T-cell (primary cell): ENCODE measurements at regions not wholly inside any gene's neighbourhood (a gene's known extent, or its start where the extent isn't known, plus 50 kb on each side); places are given as distances from the start of the nearest gene placed in this dataset.

ENCODE experiments used
- ATAC-seq, 4 experiments: fragments of 200-7000 bp in 3 of 4; fragments of 150-1000 bp in 1 of 4; cut with Tn5 transposase; replicated peaks in 1 of 4; 1 replicate in 3 of 4; 2 replicates in 1 of 4; pipeline ENCODE4 v1.10.0; 2021; ENCODE audit warnings: moderate library complexity in 3 of 4, mild to moderate bottlenecking in 2 of 4, moderate number of reproducible peaks in 1 of 4
- CTCF ChIA-PET, 2 donors: fragments of 300-600 bp; sonication (Branson Sonifier 250); formaldehyde crosslinking; loops; one replicate each; lab custom pipeline; 2022; ENCODE audit warnings: antibody characterized with exemption in 2 of 2; lab: Charles Lee
- POLR2A ChIA-PET, 2 donors: fragments of 300-600 bp; sonication (Branson Sonifier 250); formaldehyde crosslinking; loops; one replicate each; lab custom pipeline; 2022; ENCODE audit warnings: antibody characterized with exemption in 2 of 2; lab: Charles Lee
- DNase-seq, 35 experiments: peaks; one replicate each; pipeline versions ENCODE4 v3.0.0 to v3.0.0-alpha.2; 2013 to 2023
- H3K27ac ChIP-seq: one replicate; pipeline ENCODE4 v1.5.1; 2013; ENCODE audit warnings: low read length
- H3K27me3 ChIP-seq, 2 experiments: replicated peaks in 1 of 2; 1 replicate in 1 of 2; 2 replicates in 1 of 2; pipeline versions ENCODE4 v1.6.1 to v1.7.0; 2013; ENCODE audit warnings: low read length in 1 of 2, mixed read lengths in 1 of 2; ENCODE audit not compliant: control insufficient read depth in 2 of 2, insufficient read depth in 2 of 2; ENCODE audit errors: extremely low read depth in 1 of 2
- H3K36me3 ChIP-seq, 2 donors: 1 replicate in 1 of 2; 2 replicates in 1 of 2; pipeline versions ENCODE4 v1.6.1 to v1.7.0; 2013; ENCODE audit warnings: low read length in 1 of 2; ENCODE audit not compliant: control insufficient read depth in 2 of 2, insufficient read depth in 1 of 2; ENCODE audit errors: extremely low read depth in 1 of 2
- H3K4me1 ChIP-seq, 2 experiments: 1 replicate in 1 of 2; 2 replicates in 1 of 2; pipeline versions ENCODE4 v1.6.1 to v1.7.0; 2013; ENCODE audit warnings: low read length in 2 of 2, mixed read lengths in 1 of 2; ENCODE audit not compliant: insufficient read depth in 2 of 2, control insufficient read depth in 1 of 2; ENCODE audit errors: extremely low read depth in 1 of 2
- H3K4me3 ChIP-seq, 2 donors: 1 replicate in 1 of 2; 2 replicates in 1 of 2; pipeline versions ENCODE4 v1.5.1 to v1.7.0; 2013; ENCODE audit warnings: mild to moderate bottlenecking in 2 of 2, low read length in 1 of 2, moderate library complexity in 1 of 2; ENCODE audit not compliant: control insufficient read depth in 1 of 2; ENCODE audit errors: extremely low read depth in 1 of 2
- H3K9me3 ChIP-seq: 2 replicates; pipeline ENCODE4 v1.7.0; 2013
- H3K27ac Mint-ChIP-seq, 2 donors: one replicate each; pipeline ENCODE4 v1.8.0; 2020 to 2021; ENCODE audit warnings: mild to moderate bottlenecking in 2 of 2, mixed read lengths in 2 of 2
- H3K27me3 Mint-ChIP-seq, 2 donors: one replicate each; pipeline ENCODE4 v1.8.0; 2021 to 2022; ENCODE audit warnings: mixed read lengths in 2 of 2
- H3K36me3 Mint-ChIP-seq: one replicate; pipeline ENCODE4 v1.8.0; 2021; ENCODE audit warnings: mixed read lengths
- H3K4me1 Mint-ChIP-seq, 3 donors: one replicate each; pipeline ENCODE4 v1.8.0; 2020 to 2022; ENCODE audit warnings: mixed read lengths in 3 of 3, mild to moderate bottlenecking in 1 of 3
- H3K4me3 Mint-ChIP-seq, 3 donors: one replicate each; pipeline ENCODE4 v1.8.0; 2020 to 2022; ENCODE audit warnings: mild to moderate bottlenecking in 3 of 3, mixed read lengths in 3 of 3, moderate library complexity in 3 of 3
- H3K9me3 Mint-ChIP-seq, 3 donors: one replicate each; pipeline ENCODE4 v1.8.0; 2020 to 2022; ENCODE audit warnings: mixed read lengths in 3 of 3
- WGBS: methylation state at CpG from one replicate; pipeline ENCODE4 v1.1.5; 2013; ENCODE audit warnings: missing lambda C conversion rate; ENCODE audit not compliant: insufficient coverage; 5-methylcytosine and 5-hydroxymethylcytosine counted together

- POLR2A ChIA-PET = no interaction called here
- peaks cover 2 to 12% of the 10 kb centered on the region in 2 experiments for H3K4me1 ChIP-seq
- DNase-seq = no peak
- CTCF ChIA-PET = no interaction called here
- peaks cover 6 to 10% (median 7%) of the 10 kb centered on the region in 3 donors for H3K4me1 Mint-ChIP-seq
- H3K27ac Mint-ChIP-seq = no peak overlapping the region
- H3K27ac ChIP-seq = no peak overlapping the region
- no peak overlapping the region for H3K4me3 ChIP-seq
- no peaks in the 10 kb centered on the region for H3K36me3 Mint-ChIP-seq
- no peaks in the 10 kb centered on the region for H3K9me3 Mint-ChIP-seq
- ATAC-seq = no peak
- H3K36me3 ChIP-seq = no peaks in the 10 kb centered on the region
- no peak overlapping the region for H3K4me3 Mint-ChIP-seq
- no peaks in the 10 kb centered on the region for H3K9me3 ChIP-seq
- 76% methylated on average over 3 of the region's 4 CpGs for WGBS
- peaks cover 5 to 10% of the 10 kb centered on the region in 2 donors for H3K27me3 Mint-ChIP-seq
- peaks cover 0 to 9% of the 10 kb centered on the region in 2 experiments for H3K27me3 ChIP-seq
Observed at GRCh38 chr14:34064349-34064748, 113.5 kb upstream of the EGLN3 start.

DNA sequence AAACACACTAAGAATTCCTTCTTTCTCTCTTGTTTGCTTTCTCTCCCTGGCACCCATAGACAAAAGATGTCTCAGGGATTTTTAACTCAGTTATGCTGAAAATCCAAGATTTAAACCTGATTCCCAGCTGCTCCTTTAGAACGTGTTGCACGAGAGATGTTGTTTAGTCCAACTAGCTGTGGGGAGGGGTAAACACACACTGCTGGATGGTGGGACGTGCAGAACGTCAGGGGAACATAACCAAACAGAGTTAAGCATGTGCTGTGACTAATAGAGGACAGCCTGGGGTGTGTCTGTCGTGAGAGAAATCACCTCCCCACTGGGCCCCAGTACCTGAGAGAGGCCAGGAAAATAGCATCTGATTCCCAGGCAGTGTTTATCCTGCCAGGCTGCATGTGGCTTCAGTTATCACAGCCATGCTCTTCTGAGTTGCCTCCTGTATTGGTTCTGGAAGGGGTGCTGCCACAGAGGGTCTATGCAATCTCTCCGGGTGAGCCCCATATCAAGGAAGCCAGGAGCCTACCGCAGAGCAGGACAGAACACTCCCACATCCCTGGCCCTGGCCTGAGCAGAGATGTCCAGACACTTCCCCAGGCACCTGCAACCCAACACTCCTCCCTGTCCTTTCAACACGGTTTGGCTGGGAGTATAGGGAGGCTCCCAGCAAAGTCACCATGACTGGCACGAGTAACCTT lies 112.7 kb upstream of the EGLN3 start:
- no peaks in the 10 kb centered on the region for H3K9me3 Mint-ChIP-seq
- H3K27ac Mint-ChIP-seq = no peak overlapping the region
- CTCF ChIA-PET = no interaction called here
- Histone ChIP-seq H3K4me3 (no peak overlapping the region), H3K27me3 (peaks cover 0 to 9% of the 10 kb centered on the region in 2 experiments), H3K9me3 (no peaks in the 10 kb centered on the region), H3K4me1 (peaks cover 2 to 12% of the 10 kb centered on the region in 2 experiments), H3K27ac (no peak overlapping the region), H3K36me3 (no peaks in the 10 kb centered on the region)
- H3K36me3 Mint-ChIP-seq = no peaks in the 10 kb centered on the region
- H3K4me3 Mint-ChIP-seq = no peak overlapping the region
- no peak for ATAC-seq
- POLR2A ChIA-PET = no interaction called here
- 100% methylated on average over 1 of the region's 9 CpGs for WGBS
- no peak for DNase-seq
- peaks cover 8 to 10% of the 10 kb centered on the region in 2 donors for H3K27me3 Mint-ChIP-seq
- H3K4me1 Mint-ChIP-seq = peaks cover 6 to 13% (median 10%) of the 10 kb centered on the region in 3 donors

GRCh38 chr14:34063042-34063441 lies 112.2 kb upstream of the EGLN3 start:
- peaks cover 8 to 10% of the 10 kb centered on the region in 2 donors for H3K27me3 Mint-ChIP-seq
- no peaks in the 10 kb centered on the region for H3K36me3 Mint-ChIP-seq
- Histone ChIP-seq H3K27me3 (peaks cover 0 to 9% of the 10 kb centered on the region in 2 experiments), H3K9me3 (no peaks in the 10 kb centered on the region), H3K4me3 (no peak overlapping the region), H3K27ac (no peak overlapping the region), H3K36me3 (no peaks in the 10 kb centered on the region), H3K4me1 (peaks cover 2 to 12% of the 10 kb centered on the region in 2 experiments)
- ATAC-seq (no peak), DNase-seq (no peak)
- H3K27ac Mint-ChIP-seq = no peak overlapping the region
- no peak overlapping the region for H3K4me3 Mint-ChIP-seq
- POLR2A ChIA-PET = no interaction called here
- peaks cover 6 to 13% (median 10%) of the 10 kb centered on the region in 3 donors for H3K4me1 Mint-ChIP-seq
- CTCF ChIA-PET = no interaction called here
- WGBS = no CpG with 5 or more reads among the region's 1 CpG
- no peaks in the 10 kb centered on the region for H3K9me3 Mint-ChIP-seq

- ATAC-seq (no peak), DNase-seq (no peak)
- Histone ChIP-seq H3K4me3 (no peak overlapping the region), H3K27ac (no peak overlapping the region), H3K9me3 (no peaks in the 10 kb centered on the region), H3K36me3 (no peaks in the 10 kb centered on the region), H3K27me3 (peaks cover 0 to 11% of the 10 kb centered on the region in 2 experiments), H3K4me1 (peaks cover 2 to 12% of the 10 kb centered on the region in 2 experiments)
- WGBS = 33% methylated on average over 1 of the region's 8 CpGs
- ChIA-PET POLR2A (no interaction called here), CTCF (no interaction called here)
- H3K27ac Mint-ChIP-seq = no peak overlapping the region
- H3K36me3 Mint-ChIP-seq = no peaks in the 10 kb centered on the region
- peaks cover 8 to 10% of the 10 kb centered on the region in 2 donors for H3K27me3 Mint-ChIP-seq
- H3K9me3 Mint-ChIP-seq = no peaks in the 10 kb centered on the region
- H3K4me3 Mint-ChIP-seq = no peak overlapping the region
- peaks cover 6 to 13% (median 10%) of the 10 kb centered on the region in 3 donors for H3K4me1 Mint-ChIP-seq
Observed at GRCh38 chr14:34062353-34062973, 111.6 kb upstream of the EGLN3 start.

DNA sequence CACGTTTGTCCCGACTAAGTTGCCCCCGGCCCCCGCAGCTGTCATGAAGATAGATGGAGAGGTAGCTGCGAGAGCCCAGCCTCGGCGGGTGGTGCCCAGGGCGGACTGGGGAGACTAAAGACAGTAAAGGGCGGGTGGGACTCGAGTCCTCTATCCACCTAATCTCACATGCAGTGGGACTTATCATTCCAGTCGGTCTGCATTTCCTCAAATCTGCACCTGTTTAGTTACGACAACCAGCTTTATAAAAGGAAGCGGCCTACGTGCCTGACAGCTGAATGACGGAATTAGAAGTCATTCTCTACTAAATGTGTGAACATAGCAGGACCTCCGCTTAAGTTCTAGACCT lies 109.8 kb upstream of the EGLN3 start:
- Mint-ChIP-seq H3K27ac (peak overlapping the region; percentile 48 to 93), H3K9me3 (no peaks in the 10 kb centered on the region), H3K4me1 (peaks cover 6 to 13% (median 10%) of the 10 kb centered on the region in 3 donors), H3K36me3 (no peaks in the 10 kb centered on the region), H3K27me3 (peaks cover 8 to 10% of the 10 kb centered on the region in 2 donors), H3K4me3 (peak overlapping the region; percentile 80 to 87 (median 87))
- POLR2A ChIA-PET = interaction anchor here in 1 of 2 donors (0.6 kb wide), 1 partner anchor 1928 kb away, joined by 5 read pairs; no protein-coding TSS in a partner anchor
- H3K27ac ChIP-seq = peak overlapping the region; percentile 44
- H3K4me1 ChIP-seq = peaks cover 2 to 12% of the 10 kb centered on the region in 2 experiments
- no peaks in the 10 kb centered on the region for H3K36me3 ChIP-seq
- WGBS = 77% methylated on average over 6 of the region's 16 CpGs
- H3K4me3 ChIP-seq = peak overlapping the region; percentile 63 to 82
- no peaks in the 10 kb centered on the region for H3K9me3 ChIP-seq
- ATAC-seq (peak in 3 of 4 experiments; percentile 16 to 21 (median 18)), DNase-seq (peak in 3 of 35 experiments; percentile 1 to 2 (median 1))
- CTCF ChIA-PET = no interaction called here
- peaks cover 0 to 11% of the 10 kb centered on the region in 2 experiments for H3K27me3 ChIP-seq

DNA sequence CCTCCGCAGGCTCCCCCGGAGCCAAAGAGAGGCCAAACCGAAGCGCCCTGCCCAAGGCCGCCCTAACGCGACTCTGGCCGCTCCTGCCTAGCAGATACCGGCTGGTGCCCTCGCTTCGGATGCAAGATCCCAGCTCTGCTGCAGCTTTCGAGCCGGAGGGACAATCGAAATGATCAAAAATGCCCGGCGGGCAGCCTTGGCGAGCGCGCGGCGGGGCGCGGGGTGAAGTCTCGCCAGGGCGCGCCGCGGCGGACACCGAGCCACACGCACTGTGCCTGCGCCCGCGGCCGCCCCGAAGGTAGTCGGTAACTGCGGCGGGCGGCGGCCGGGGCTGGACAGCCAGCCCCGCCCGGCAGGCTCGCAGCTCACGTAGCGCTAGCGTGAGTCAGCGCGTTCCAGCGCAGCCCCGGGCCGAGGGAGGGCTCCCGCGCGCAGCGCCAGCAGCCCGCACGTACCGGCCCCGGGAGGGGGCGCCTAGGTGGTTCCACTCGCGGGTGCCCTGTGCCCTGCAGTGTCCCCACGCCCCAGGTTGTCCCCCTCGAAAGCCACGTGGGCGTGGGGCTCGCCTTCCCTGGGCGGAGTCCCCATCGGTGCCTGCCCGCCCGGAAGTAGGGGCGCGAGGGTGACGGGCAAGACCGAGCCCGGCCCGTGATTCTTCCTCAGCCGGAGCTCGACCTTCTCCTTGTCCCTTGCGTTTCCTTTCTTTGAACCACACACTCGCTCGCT lies 109.2 kb upstream of the EGLN3 start:
- CTCF ChIA-PET = no interaction called here

More for the DNA sequence above, 109.2 kb upstream of the EGLN3 start:
- POLR2A ChIA-PET = interaction anchor here in 1 of 2 donors (0.6 kb wide), 1 partner anchor 1928 kb away, joined by 5 read pairs; no protein-coding TSS in a partner anchor
- H3K36me3 ChIP-seq = no peaks in the 10 kb centered on the region
- H3K9me3 ChIP-seq = no peaks in the 10 kb centered on the region
- peaks cover 0 to 11% of the 10 kb centered on the region in 2 experiments for H3K27me3 ChIP-seq
- peak overlapping the region; percentile 48 to 93 for H3K27ac Mint-ChIP-seq
- no peaks in the 10 kb centered on the region for H3K9me3 Mint-ChIP-seq
- peaks cover 8 to 10% of the 10 kb centered on the region in 2 donors for H3K27me3 Mint-ChIP-seq
- peak; percentile 81 to 93 (median 89) for ATAC-seq
- H3K4me1 ChIP-seq = peaks cover 2 to 12% of the 10 kb centered on the region in 2 experiments
- WGBS = 6% methylated on average over 79 of the region's 84 CpGs
- H3K36me3 Mint-ChIP-seq = no peaks in the 10 kb centered on the region
- peak overlapping the region; percentile 80 to 87 (median 87) for H3K4me3 Mint-ChIP-seq
- H3K4me1 Mint-ChIP-seq = peaks cover 6 to 14% (median 10%) of the 10 kb centered on the region in 3 donors
- peak in 30 of 35 experiments; percentile 1 to 55 (median 20) for DNase-seq
- peak overlapping the region; percentile 63 to 82 for H3K4me3 ChIP-seq
- H3K27ac ChIP-seq = peak overlapping the region; percentile 44
